PC-3 (cell line): ENCODE measurements at regions not wholly inside any gene's neighbourhood (a gene's known extent, or its start where the extent isn't known, plus 50 kb on each side); places are given as distances from the start of the nearest gene placed in this dataset.

Source experiments
- ATAC-seq: fragments of 200-7000 bp; cut with Tn5 transposase; 2 replicates; pipeline ENCODE4 v1.9.1; 2020; ENCODE audit warnings: mild to moderate bottlenecking, moderate library complexity
- BruUV-seq: library from RNA; stranded (reverse); fragments of 400-500 nt; replicated peaks from 2 replicates; lab custom pipeline; 2021; lab: Mats Ljungman, UMichigan
- CTCF ChIA-PET: fragments of 300-600 bp; sonication (Branson Sonifier 250); formaldehyde crosslinking; loops from one replicate; lab custom pipeline; 2022; ENCODE audit warnings: antibody characterized with exemption; lab: Charles Lee
- POLR2A ChIA-PET: fragments of 300-600 bp; sonication (Branson Sonifier 250); formaldehyde crosslinking; loops from one replicate; lab custom pipeline; 2022; ENCODE audit warnings: antibody characterized with exemption; ENCODE audit not compliant: unreplicated experiment; lab: Charles Lee
- DNase-seq: peaks from one replicate; pipeline ENCODE4 v3.0.0-alpha.2; 2015
- H2AFZ ChIP-seq: fragments of 300-600 bp; sonication (generic); 2 replicates; pipeline ENCODE4 v1.6.0; 2016; ENCODE audit warnings: antibody characterized with exemption, low read length
- H3F3A ChIP-seq: fragments of 300-600 bp; sonication (generic); one replicate; pipeline ENCODE4 v1.6.0; 2017; ENCODE audit warnings: antibody characterized with exemption, low read length, control low read depth, mild to moderate bottlenecking; ENCODE audit not compliant: unreplicated experiment
- H3K27ac ChIP-seq: fragments of 300-600 bp; sonication (generic); 2 replicates; pipeline ENCODE4 v1.5.1; 2016; ENCODE audit warnings: mild to moderate bottlenecking, low read length
- H3K27me3 ChIP-seq: fragments of 300-600 bp; sonication (generic); 2 replicates; pipeline ENCODE4 v1.6.1; 2016; ENCODE audit warnings: low read length, mixed read lengths
- H3K36me3 ChIP-seq: fragments of 300-600 bp; sonication (generic); 2 replicates; pipeline ENCODE4 v1.6.1; 2016; ENCODE audit warnings: low read depth, mixed run types, low read length, mixed read lengths
- H3K4me1 ChIP-seq: fragments of 300-600 bp; sonication (generic); 2 replicates; pipeline ENCODE4 v1.5.1; 2016; ENCODE audit warnings: low read length; ENCODE audit not compliant: insufficient read depth
- H3K4me2 ChIP-seq: fragments of 300-600 bp; sonication (generic); 2 replicates; pipeline ENCODE4 v1.6.0; 2016; ENCODE audit warnings: low read length
- H3K4me3 ChIP-seq: fragments of 300-600 bp; sonication (generic); 2 replicates; pipeline ENCODE4 v1.5.1; 2016; ENCODE audit warnings: mild to moderate bottlenecking, low read length, mixed read lengths
- H3K79me2 ChIP-seq: fragments of 300-600 bp; sonication (generic); 2 replicates; pipeline ENCODE4 v1.6.1; 2017; ENCODE audit warnings: low read length, mixed read lengths
- H3K9ac ChIP-seq: fragments of 300-600 bp; sonication (generic); 2 replicates; pipeline ENCODE4 v1.6.0; 2016; ENCODE audit warnings: mild to moderate bottlenecking, low read length
- H3K9me2 ChIP-seq: fragments of 300-600 bp; sonication (generic); replicated peaks from 2 replicates; pipeline ENCODE4 v1.6.1; 2016; ENCODE audit warnings: mixed run types, low read length, mixed read lengths
- H3K9me3 ChIP-seq: fragments of 300-600 bp; sonication (generic); 2 replicates; pipeline ENCODE4 v1.6.1; 2016; ENCODE audit warnings: low read length, mixed read lengths
- H4K20me1 ChIP-seq: fragments of 300-600 bp; sonication (generic); 2 replicates; pipeline ENCODE4 v1.6.1; 2016; ENCODE audit warnings: low read length, mixed read lengths
- EZH2 ChIP-seq: fragments of 300-600 bp; sonication (generic); IDR thresholded peaks from one replicate; pipeline ENCODE4 v1.6.1; 2017; ENCODE audit warnings: antibody characterized with exemption, mild to moderate bottlenecking, low read length; ENCODE audit not compliant: unreplicated experiment
- EZH2phosphoT487 ChIP-seq: fragments of 300-600 bp; sonication (generic); IDR thresholded peaks from 2 replicates; pipeline ENCODE4 v1.6.1; 2018; ENCODE audit warnings: mild to moderate bottlenecking, antibody characterized with exemption, low read length, borderline replicate concordance
- intact Hi-C: fragments of 100-400 bp; cut with micrococcal nuclease; formaldehyde crosslinking; loops from 2 replicates; pipeline ENCODE4 v1.9.0; 2023
- TF ChIP-seq, protein P1 (sequence below): fragments of 300-600 bp; sonication (generic); conservative IDR thresholded peaks from 2 replicates; pipeline ENCODE4 v1.5.1; 2017; ENCODE audit warnings: antibody characterized with exemption, low read depth, mild to moderate bottlenecking, low read length

DNA sequence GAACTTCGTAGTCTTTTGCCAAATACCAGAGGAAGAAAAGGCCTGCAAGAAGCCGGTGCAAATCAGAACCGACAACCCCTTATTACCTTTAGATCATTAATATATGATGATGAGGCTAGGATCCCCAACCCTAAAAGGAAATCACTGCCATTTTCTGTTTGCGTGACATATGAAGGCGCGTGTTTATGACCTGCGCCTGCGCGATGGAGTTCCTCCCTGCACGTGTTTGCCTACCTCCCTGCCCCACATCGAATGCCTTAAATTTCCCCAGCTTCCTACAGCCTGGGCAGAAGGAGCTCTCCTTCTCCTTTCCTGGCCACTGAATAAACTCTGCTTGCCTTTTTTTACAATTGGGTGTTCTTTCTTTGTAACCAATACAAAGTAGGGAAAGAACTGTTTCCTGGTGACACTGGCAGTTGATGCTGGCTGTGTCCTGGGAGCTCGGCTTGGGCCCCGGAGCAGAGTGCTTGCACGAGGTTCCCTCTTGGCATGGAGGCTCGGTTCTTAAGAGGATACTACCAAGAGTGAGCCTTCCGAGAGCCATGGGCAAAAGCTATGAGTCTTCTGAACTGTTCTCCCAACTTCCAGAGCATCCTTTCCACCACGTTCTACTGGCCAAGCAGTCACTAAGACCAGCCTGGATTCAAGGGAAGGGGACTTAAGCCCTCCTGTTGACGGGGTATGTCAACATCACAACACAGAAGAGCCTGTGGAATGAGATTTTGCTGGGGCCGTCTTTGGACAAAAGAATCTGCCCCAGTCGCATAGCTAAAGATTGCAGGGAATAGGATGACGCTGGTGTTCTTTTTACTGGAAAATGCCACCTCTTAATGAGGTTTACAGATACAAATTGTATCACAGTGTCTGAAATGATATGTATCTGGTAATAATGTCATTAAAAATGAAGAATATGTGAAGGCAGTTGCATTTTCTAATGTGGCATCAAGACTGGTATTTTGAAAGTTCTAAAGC is 179.8 kb downstream of the SH3BP4 start:
- no peak overlapping the region for H3K4me2 ChIP-seq
- ChIA-PET CTCF (no interaction called here), POLR2A (interaction anchor here (0.6 kb wide), 1 partner anchor 450 kb away, joined by 19 read pairs; no protein-coding TSS in a partner anchor)
- no TSS peak for BruUV-seq
- DNase-seq: no peak
- no peaks in the 10 kb centered on the region for H3K4me1 ChIP-seq
- no peak overlapping the region for H2AFZ ChIP-seq
- no peak overlapping the region for H3K9ac ChIP-seq
- no peak for ATAC-seq
- TF ChIP-seq, protein P1, sequence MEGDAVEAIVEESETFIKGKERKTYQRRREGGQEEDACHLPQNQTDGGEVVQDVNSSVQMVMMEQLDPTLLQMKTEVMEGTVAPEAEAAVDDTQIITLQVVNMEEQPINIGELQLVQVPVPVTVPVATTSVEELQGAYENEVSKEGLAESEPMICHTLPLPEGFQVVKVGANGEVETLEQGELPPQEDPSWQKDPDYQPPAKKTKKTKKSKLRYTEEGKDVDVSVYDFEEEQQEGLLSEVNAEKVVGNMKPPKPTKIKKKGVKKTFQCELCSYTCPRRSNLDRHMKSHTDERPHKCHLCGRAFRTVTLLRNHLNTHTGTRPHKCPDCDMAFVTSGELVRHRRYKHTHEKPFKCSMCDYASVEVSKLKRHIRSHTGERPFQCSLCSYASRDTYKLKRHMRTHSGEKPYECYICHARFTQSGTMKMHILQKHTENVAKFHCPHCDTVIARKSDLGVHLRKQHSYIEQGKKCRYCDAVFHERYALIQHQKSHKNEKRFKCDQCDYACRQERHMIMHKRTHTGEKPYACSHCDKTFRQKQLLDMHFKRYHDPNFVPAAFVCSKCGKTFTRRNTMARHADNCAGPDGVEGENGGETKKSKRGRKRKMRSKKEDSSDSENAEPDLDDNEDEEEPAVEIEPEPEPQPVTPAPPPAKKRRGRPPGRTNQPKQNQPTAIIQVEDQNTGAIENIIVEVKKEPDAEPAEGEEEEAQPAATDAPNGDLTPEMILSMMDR: no peak
- TF ChIP-seq EZH2 (no peak), EZH2phosphoT487 (no peak)
- H3K36me3 ChIP-seq: no peaks in the 10 kb centered on the region
- H3K9me3 ChIP-seq: no peaks in the 10 kb centered on the region
- no peak overlapping the region for H3K27ac ChIP-seq
- H4K20me1 ChIP-seq: no peaks in the 10 kb centered on the region
- no peaks in the 10 kb centered on the region for H3K79me2 ChIP-seq
- H3K27me3 ChIP-seq: no peaks in the 10 kb centered on the region
- H3K9me2 ChIP-seq: no peaks in the 10 kb centered on the region
- no peak overlapping the region for H3K4me3 ChIP-seq
- no peaks in the 10 kb centered on the region for H3F3A ChIP-seq
- intact Hi-C loops: no loop called here

DNA sequence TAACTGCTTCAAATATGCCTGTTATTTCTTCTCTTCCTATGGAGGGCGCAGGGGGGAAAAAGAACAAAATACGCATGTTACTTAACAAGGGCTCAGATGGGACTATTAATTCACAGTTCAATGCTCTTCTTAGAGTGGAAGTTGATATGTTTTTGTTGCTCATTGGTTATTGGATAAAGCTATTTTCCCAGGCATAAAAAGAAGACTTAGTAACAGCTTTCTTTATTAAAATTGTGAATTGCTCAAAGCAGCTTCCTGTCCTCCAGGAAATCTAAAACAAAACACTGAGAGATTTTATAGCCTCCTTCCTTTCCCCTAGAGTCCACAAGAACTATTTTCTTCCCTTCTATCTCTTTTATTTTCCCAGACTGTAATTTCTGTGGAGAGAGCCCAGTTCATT is 180.8 kb downstream of the SH3BP4 start:
- Histone ChIP-seq H3K27me3 (no peaks in the 10 kb centered on the region), H3K9me3 (no peaks in the 10 kb centered on the region), H3K4me1 (no peaks in the 10 kb centered on the region), H3K79me2 (no peaks in the 10 kb centered on the region), H3K4me3 (no peak overlapping the region), H3F3A (no peaks in the 10 kb centered on the region), H3K4me2 (no peak overlapping the region), H3K9ac (no peak overlapping the region), H4K20me1 (no peaks in the 10 kb centered on the region), H3K9me2 (no peaks in the 10 kb centered on the region), H3K27ac (no peak overlapping the region), H3K36me3 (no peaks in the 10 kb centered on the region), H2AFZ (no peak overlapping the region)
- DNase-seq: no peak
- POLR2A ChIA-PET: interaction anchor here (0.6 kb wide), 1 partner anchor 449 kb away, joined by 19 read pairs; no protein-coding TSS in a partner anchor
- no peak for ATAC-seq
- CTCF ChIA-PET: no interaction called here
- intact Hi-C loops: no loop called here
- BruUV-seq: no TSS peak
- TF ChIP-seq, protein P1: no peak
- TF ChIP-seq EZH2phosphoT487: no peak
- no peak for TF ChIP-seq EZH2

DNA sequence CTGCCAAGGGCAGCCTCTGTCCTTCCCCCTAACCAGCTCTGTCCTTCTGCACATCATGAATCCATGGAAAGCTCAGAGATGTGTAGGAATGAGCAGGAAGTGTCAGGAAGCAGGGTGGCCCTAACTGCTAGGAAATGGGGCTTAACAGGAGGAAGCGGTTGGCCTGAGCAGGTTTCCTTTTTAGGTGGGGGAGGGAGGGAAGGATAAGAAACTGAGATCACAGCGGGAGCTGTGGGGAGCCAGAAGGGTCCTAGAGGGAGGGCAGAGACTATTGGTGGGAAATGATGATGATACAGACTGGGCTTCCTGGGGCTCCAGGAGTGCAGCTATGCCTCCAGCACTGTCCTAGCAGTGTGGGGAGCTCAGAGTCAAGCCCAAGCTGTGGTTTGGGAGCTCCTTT is 182.0 kb downstream of the SH3BP4 start:
- no peaks in the 10 kb centered on the region for H3K9me3 ChIP-seq
- no peak overlapping the region for H2AFZ ChIP-seq
- H3K27me3 ChIP-seq: no peaks in the 10 kb centered on the region
- ChIA-PET CTCF (interaction anchor here (1.2 kb wide), 1 partner anchor 44 kb away, joined by 5 read pairs; no protein-coding TSS in a partner anchor), POLR2A (no interaction called here)
- DNase-seq (no peak), ATAC-seq (no peak)
- H3K4me1 ChIP-seq: no peaks in the 10 kb centered on the region
- H3F3A ChIP-seq: no peaks in the 10 kb centered on the region
- H3K9me2 ChIP-seq: no peaks in the 10 kb centered on the region
- no peak overlapping the region for H3K4me2 ChIP-seq
- no TSS peak for BruUV-seq
- H3K36me3 ChIP-seq: no peaks in the 10 kb centered on the region
- TF ChIP-seq EZH2: no peak
- TF ChIP-seq, protein P1: no peak
- no peak for TF ChIP-seq EZH2phosphoT487
- H4K20me1 ChIP-seq: no peaks in the 10 kb centered on the region
- intact Hi-C loops: no loop called here
- no peak overlapping the region for H3K9ac ChIP-seq
- no peak overlapping the region for H3K27ac ChIP-seq
- H3K4me3 ChIP-seq: no peak overlapping the region
- H3K79me2 ChIP-seq: no peaks in the 10 kb centered on the region
